ENCODE measurements at regions not wholly inside any gene's neighbourhood (a gene's known extent, or its start where the extent isn't known, plus 50 kb on each side); places are given as distances from the start of the nearest gene placed in this dataset.

DNA sequence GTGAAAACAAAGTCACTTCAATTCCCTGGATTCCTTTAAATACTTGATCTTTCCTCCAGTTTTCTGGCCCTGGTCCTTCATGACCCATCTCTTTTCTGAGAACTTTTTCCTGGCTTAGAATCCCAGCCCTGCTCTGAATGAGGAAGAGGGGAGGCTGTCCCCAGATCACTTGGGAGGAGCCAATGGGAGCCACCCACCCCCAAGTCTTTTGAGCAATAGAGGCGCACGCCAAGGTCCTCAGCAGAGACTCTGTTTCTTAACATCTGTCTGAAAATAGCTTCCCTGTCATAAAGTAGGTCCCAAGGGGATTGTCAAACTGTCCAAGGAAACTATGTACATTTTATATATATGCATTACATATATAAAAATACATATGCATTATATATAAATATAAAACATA, 126.8 kb downstream of the ADRA2A start:
- DNase-seq = no peak

DNA sequence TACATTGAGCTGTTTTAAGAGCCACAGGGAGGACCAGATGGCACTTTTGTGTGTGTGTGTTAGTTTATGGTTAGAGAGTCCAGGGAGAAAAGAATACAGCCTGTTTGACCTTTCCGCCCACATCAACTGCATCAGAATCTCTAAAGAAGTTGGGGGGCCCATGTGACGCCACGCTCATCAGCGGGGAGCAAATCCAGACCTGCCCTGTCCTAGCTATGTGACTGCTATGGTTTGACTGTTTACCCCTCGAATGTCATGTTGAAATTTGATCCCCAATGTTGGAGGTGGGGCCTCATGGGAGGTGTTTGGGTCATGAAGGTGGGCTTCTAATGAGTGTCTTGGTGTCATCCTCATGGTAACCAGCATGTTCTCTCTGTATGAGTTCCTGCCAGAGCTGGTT, 128.0 kb downstream of the ADRA2A start:
- no peak for DNase-seq

DNA sequence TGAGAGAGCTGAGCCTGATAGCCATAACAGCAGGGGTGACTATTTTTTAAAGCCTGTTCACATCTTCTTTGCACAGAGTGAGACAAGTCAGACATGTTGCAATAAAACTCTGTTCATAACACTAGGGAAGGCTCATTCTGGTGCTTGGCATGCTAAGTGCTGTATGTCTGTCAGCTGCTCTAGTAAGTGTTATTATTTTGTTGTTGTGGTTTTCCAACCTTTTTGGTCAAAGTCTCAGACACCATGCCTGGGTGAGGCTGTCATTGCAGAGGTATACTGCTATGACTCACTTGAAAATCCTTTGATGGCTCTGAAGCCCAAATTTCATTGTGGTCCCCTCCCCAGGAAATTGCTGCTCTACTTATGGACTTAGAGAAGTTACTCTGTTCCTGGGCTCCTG, 129.7 kb downstream of the ADRA2A start:
- no peak for DNase-seq

DNA sequence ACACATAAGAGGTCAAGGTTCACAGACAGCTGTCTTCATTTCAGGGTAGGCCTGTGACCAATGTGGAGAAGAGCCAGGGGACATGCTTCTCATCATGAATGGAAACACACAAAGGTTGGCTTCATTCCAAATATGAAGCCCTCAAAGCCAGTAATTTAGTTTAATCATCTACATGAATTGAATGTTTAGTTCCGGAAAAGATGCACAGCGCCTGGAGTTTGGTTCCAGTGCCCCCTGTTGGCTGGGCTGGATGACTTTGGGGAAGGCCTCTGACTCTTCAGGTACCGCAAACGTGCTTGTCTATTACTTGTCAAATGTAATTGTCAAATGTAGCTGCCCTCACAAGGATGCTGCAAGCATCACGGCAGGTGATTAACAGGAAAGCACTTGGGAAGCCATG, 130.7 kb downstream of the ADRA2A start:
- DNase-seq = no peak

DNA sequence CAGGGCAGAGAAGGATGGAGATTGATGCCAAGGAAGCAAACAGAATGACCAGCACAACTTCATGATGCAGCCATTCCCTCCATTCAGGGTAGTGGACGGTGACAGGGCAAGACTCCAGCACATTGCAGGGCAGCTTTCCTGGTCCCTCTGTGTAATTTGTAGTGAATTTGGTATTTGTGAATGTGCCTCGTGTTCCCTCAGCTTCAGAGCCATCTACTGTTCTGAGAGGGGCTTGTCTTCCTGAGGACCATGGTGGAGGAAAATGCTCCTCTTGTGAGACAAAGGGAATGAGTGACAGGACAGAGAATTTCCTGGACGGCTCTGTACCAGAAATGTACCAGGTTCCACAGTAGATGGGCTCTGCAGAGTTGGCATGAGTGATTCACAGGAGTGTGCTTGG, 132.1 kb downstream of the ADRA2A start:
- DNase-seq = no peak

DNA sequence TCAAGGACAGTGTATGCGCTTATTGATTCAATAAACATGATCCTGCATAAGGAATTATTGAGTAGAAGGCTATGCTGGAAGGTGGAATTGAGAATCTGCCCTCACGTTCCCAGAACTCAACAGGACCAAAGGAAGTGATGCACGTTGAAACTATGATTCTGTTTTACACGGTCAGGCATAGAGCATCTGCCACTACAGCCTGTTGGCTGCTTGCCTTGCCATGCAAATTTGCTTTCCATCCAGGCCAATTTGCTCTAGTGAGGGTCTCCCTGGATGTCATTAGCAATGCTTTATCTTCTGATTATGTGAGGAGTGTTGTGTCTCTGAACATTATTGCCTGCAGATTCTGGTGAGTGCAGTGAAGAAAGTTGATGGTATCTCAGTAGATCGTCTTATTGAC, 132.9 kb downstream of the ADRA2A start:
- no peak for DNase-seq

DNA sequence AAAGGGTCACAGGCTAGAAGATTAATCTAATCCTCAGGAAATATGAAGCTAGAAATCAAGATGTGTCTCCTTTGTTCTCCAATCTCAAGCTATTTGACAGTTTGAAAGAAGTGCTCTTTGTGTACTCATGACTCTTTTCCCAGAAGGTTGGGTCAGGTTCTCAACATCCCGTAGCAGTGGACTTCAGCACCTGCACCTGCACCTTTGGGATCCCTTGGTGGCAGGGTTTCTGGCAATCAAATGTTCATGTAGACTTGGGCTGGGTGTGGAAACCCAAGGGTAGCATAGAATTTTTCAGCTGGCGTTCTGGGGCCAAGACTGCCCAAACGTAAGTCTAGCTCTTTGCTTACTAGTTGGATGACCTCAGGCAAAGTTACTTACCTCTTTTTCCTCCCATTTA, 134.4 kb downstream of the ADRA2A start:
- no peak for DNase-seq

DNA sequence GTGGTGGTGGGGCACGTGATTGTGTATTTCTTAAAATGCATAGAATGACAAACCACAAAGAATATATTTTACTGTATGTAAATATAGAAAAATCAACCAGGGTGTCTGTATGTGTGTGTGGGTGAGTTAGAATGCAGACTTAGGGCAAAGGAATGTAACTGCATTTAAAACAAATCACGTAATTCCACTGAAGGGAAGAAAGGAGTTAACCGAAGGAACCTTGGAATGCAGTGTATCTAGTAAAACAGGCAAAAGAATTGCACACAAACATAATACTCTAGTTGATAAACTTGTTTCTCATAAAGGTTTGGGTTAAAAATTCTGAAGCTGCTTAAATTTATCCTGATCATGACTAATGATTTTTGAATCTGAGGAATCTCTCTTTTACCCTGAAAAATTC, 134.9 kb downstream of the ADRA2A start:
- DNase-seq = no peak

- no peak for DNase-seq
Observed at GRCh38 chr10:111221682-111222480, 145.1 kb downstream of the ADRA2A start.

- no peak for DNase-seq
Observed at GRCh38 chr10:111222961-111223360, 146.1 kb downstream of the ADRA2A start.

DNA sequence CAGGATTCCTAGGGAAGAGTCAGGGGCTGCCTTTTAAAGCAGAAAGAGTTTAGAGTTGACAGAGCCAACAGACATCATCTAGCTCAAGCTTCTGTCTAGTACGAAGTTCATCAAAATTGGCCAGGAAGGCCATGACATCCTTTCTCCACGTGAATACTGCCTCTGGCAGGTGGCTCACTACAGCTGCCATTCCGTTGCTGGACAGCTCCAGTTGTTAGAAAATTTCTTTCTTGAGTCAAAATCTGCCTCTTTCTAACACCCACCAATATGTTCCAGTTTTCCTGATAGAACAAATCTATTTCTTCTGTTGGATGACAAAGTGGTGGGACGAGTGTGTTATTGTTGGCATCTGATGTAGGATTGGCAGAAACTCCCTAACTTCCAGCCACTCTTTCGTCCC, 154.9 kb downstream of the ADRA2A start:
- no peak for DNase-seq

DNA sequence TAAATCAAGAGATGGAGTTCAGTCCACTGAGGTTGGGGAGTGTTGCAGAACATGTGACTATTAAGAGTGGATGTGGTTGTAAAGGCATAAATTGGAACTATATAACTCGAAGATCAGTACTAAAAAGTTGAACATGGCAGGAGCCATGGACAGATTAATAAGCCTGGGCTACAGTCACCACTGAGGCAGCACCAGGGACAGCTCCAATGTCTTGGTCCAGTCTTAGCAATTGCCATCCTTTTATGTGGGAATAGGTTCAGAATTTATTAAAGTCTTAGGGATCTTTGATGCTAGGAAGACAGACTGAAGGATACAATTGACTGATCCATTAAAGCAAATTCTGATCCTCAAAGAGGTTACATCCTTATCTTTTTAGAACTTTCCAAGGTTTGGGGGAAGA, 156.6 kb downstream of the ADRA2A start:
- DNase-seq = no peak

GRCh38 chr10:111234234-111234913, 157.5 kb downstream of the ADRA2A start:
- no peak for DNase-seq

- DNase-seq = no peak
Observed at GRCh38 chr10:111234914-111235302, 158.1 kb downstream of the ADRA2A start.

DNA sequence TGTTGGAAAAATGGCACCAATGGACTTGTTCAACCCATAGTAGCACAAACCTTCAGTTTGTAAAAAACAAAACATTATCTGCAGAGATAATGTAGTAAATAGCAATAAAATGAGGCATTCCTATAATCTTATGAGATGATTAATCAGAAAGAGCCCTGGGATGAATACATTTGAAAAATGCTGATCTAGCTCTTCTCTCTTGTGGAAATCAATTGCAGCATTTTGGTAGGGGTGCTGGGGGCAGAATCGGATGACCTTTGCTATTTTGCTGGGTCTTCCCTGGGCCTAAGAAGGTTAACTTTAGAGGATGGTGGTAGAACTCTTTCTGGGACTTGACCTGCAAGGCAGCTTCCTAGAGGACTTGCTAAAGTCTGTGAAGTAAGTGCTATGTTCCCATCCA, 163.5 kb downstream of the ADRA2A start:
- DNase-seq = no peak

GRCh38 chr10:111243126-111243525, 166.3 kb downstream of the ADRA2A start:
- no peak for DNase-seq

DNA sequence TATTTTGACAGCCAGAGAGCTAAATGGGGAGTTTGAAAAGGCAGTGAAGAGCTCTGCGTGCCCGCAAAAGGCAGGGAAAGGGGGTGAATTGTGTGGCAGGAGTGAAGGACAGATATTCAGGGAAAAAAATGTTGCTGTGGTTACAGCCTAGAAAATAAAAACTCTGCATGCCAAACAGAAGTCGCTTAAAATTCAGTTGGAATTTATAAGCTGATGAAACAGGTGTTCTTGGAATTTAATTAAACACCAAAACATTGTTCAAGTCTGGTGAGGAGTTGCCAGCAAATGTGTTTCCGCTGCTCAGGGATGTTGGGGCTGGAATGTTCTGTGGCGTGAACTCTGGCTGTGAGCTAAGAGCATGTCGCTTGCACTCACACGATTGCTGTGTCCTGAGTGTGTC, 169.3 kb downstream of the ADRA2A start:
- no peak for DNase-seq

DNA sequence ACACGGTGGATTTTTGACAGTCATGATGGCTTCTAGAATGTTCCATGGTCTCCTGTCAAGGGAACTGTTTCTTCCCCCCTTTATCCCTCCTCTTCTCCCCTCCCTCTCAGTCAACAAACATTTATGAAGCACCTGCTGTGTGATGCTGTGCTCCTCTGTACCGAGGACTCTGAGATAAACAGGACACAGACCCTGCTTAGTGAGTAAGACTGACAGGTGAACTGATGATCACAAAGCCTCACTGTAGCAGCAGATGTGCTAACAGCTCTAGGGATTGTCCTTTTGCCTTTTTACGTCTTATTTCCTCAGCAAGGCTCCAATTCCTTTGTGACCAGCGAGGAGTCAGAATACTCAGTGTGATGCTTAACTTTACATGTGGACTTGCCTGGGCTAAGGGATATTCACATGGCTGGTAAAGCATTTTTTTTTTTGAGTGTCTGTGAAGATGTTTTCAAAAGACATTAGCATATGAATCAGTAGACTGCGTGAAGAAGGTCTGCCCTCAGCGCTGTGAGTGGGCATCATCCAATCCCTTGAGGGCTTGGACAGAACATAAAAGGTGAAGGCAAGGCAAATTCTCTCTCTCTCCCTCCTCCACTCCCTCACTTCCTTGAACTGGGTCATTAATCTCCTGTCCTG, 170.1 kb downstream of the ADRA2A start:
- DNase-seq = no peak

DNA sequence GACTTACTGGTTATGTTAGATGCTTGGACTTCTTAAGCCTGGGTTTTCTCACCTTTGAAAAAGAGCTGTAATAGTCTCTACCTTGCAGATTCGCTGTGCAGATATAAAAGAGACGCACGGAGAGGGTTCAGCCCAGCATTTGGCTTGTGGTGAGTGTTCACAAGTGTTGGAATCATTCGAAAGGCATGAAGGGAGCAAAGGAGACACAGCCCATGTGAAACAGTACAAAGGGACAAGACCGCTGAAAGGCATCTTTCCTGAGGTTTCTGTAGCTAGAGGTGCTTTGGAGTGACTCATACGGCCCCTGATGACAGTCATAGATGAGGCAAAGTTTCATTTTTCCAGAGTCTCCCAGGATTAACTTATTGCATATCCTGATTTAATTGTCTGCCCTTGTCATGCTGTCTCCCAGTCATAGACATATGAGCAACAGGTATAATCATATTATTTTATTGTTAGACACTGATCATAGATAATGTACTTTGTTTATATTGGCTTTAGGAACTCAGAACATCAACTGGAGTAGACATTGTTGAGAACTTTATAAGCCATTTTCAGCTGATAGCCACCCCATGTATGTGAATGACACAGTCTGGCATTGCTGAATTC, 171.1 kb downstream of the ADRA2A start:
- no peak for DNase-seq

- DNase-seq = no peak
Observed at GRCh38 chr10:111249925-111250324, 173.1 kb downstream of the ADRA2A start.

DNA sequence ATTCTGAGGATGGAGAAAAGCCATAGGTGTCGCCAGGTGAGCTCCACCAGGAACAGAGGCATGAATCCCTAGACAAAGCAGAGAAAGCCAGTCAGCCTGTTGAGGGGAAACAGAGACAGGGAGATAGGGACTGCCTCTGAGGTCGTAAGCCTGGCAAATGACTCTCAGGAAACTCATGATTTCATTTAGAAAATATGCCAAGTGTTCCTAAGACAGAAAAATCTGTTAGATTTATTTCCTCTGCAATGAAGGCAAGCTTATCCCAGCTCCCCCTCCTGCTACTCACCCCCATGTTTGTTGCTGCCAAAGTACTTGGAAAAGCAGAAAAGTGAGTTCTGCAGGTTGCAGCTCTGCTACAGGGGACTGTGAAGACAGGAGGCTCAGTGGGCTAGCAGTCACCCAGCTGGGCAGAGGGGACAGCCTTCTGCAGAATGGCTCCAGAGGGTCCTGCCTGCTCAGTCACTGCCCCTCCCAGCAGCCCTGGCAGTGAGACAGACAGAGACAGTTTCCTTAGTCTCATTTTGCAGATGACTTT, 184.3 kb downstream of the ADRA2A start:
- DNase-seq = no peak

- no peak for DNase-seq
Observed at GRCh38 chr10:111265341-111265740, 188.5 kb downstream of the ADRA2A start.

DNA sequence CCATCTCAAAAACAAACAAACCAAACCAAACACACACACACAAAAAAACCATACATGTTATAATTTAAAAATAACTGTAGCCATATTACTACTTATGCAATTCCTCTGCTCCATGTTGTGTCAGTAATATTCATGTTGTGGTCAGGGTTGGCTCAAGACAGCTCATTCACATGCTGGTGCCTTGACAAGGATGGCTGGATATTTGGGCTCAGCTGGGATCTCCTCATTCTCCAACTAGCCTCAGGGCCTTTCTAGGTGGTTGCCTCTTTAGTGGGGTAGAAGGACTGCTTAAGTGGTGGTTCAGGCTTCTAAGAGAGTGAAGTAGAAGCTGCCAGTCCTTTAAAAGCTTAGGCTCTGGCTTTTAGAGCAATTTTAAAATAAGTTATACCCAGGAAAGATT, 189.3 kb downstream of the ADRA2A start:
- no peak for DNase-seq
